NCI-H2081 (cell line): ENCODE measurements at regions not wholly inside any gene's neighbourhood (a gene's known extent, or its start where the extent isn't known, plus 50 kb on each side); places are given as distances from the start of the nearest gene placed in this dataset.

ENCODE experiments used
- DNase-seq, 2 experiments: peaks; one replicate each; lab custom pipeline; 2025; lab: John Stamatoyannopoulos, UW

DNA sequence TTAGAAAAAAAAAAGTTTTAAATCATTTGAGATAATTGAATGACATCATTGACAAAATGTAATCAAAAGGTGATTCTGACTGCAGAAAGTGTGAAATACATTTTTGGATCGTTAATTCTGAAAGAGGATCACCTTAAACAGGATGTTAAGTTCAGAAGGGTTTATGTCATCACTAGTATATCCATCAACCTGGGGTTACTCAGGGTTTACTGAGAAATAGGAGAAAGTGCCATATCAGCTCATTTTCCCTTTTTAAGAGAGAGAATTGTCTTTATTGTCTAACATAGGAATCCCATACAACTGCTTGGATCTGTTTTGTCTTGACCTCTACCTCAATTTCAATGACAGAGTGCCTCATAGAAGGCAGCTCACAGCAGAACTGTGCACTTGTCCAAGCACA lies 466.1 kb upstream of the LINC00305 start:
- no peak for DNase-seq

- no peak for DNase-seq
These were observed 465.6 kb upstream of the LINC00305 start for GRCh38 chr18:64614446-64614845.

DNA sequence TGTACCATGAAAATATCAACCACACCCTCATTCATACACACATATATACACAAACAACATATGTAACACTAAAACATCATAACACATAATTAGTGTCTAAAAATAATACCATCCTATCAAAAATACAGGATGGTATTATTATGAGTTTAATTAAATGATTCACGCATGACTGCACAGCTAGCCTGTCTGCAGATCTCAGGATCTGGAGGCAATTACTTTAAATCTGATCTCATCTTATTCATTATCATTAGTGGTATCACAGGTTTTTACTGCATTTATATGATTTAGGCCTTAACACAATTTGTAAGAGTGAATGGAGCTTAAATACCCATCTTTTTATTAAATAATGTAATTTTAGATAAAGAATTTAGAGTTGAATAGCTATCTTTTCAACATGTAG lies 443.4 kb upstream of the LINC00305 start:
- no peak for DNase-seq

DNA sequence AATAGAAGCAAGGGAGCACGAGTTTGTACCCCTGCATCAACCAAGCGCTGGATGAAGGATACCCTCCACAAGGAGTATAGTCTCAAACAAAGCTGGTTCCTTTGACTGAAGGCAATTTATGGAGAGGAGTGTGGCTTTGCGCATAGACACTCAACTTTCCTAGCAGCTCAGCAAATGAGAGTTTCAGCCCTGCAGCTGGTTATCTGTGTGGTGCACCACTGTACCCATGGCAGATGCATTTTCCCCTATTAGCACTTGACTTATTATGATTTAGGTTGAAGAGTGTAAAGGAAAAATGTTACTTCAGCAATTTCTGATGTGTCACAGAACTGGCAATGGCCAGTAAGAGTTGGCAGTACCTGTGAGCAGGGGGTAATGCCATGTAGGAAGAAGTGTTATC lies 440.1 kb upstream of the LINC00305 start:
- DNase-seq, result no peak

- no peak for DNase-seq
These were observed 417.6 kb upstream of the LINC00305 start for GRCh38 chr18:64566456-64566855.

- no peak for DNase-seq
These were observed 413.8 kb upstream of the LINC00305 start for GRCh38 chr18:64562651-64563050.

- DNase-seq, result no peak
These were observed 397.6 kb upstream of the LINC00305 start for GRCh38 chr18:64546451-64546850.

GRCh38 chr18:64539847-64540246 lies 391.0 kb upstream of the LINC00305 start:
- DNase-seq, result no peak

DNA sequence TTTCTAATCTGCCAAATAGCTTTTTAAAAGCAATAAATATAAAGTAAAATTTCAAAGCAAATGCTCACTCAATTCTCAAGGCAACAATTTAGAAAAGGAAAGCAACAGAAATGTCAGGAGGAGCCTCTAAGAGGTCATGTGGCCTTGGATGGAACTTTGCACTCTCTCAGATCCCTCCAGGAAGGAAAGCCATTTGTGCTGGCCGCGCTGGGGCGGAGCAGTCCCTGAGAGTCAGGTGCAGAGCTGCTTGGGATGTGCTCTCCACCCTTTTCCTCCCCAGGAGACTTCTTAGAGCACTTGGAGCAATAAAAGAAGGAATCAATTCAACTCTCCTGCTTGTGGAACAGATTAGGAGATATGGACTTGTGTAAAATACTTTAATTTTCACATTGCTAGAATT lies 379.8 kb upstream of the LINC00305 start:
- no peak for DNase-seq

GRCh38 chr18:64519201-64519600 lies 370.3 kb upstream of the LINC00305 start:
- no peak for DNase-seq

- no peak for DNase-seq
These were observed 369.3 kb upstream of the LINC00305 start for GRCh38 chr18:64518191-64518590.

DNA sequence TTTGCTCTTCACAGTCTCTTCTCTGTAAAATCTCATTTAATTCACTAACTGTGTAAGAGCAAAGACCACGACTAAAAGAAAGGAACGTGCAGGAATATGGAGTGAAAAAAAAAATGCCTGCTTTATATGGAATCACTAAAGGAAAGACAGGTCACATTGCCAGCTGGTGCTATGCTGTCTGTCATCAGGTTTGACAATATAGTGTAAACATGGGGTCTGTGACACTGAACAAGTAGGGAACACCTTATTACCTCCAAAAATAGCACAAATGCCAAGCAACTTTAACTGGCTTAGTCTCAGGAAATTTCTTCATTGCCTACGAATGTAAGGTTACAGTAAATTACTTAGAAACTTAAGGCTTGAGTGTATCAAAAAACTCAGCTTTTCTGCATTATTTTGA lies 364.5 kb upstream of the LINC00305 start:
- no peak for DNase-seq

GRCh38 chr18:64490207-64490606 lies 341.3 kb upstream of the LINC00305 start:
- DNase-seq, result no peak

DNA sequence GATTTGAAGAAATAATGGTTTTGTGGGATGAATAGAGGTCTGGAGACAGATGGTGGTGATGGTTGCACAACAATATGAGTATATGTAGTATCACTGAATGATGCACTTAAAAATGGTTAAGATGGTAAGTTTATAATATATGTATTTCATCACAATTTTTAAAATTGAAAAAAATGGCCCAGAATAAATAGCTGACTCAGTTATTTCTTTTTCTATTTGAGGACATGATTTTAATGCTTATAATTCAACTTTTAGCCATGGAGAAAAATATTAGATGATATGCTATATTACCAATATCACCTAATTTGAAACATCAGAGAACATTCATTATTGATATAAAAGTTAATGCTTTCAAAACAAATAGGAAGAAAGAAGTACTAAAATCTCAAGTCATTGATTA lies 339.8 kb upstream of the LINC00305 start:
- DNase-seq, result no peak

DNA sequence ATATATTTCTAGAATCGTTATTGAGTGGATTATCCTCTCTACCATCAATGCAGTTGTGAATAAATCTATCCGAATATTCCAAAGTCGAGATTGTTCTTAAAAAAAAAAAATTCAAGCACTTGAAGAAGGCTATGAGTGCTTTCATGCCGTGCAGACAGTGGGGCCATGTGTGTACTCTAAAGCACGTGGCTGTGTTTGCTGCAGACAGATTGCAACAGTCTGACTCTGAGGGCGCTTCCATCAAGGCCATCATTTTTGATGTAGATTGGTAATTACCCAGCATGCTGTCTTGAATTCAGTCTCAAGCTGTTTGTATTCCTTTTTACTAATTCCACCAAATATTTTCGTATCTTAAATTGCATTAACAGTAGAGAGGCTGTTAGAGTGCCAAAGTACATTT lies 325.9 kb upstream of the LINC00305 start:
- DNase-seq, result peak in 1 of 2 experiments; percentile 2

GRCh38 chr18:64474255-64474654 lies 325.4 kb upstream of the LINC00305 start:
- no peak for DNase-seq

DNA sequence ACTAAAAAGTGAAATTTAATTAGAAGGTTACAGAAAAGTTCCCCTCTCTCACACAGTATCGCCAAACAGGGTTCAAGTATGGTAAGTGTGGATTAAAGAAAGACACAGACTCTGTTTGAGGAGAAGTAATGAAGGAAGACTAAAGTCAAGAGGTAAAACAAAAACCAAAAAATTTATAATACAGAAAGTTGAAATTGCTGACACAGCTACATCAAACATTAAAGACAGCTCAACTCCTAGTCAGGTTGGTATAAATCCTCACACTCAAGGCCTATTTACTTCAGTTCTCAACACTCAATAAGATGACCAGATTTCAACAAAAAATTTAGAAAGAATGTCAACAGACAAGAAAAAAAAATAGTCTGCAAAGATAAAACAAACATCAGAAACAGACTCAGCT lies 300.5 kb upstream of the LINC00305 start:
- DNase-seq, result no peak

DNA sequence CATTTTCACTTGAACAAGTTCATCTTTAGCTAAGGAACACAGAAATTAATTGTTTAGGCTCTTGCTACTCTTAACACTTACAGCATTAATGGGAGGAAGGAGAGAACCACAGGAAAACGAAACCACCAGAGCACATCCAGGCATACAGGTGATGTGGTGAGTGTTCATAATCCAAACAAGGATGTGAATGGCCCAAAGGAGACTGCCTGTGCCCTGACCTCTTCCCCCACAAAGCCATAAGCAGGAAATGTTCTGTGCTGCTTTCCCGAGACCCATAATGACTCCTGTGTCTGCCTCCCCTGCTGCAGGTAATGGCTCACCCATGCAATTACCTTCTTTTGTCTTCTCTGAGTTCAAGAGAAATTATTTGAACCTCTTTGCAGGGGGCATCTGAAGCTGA lies 295.9 kb upstream of the LINC00305 start:
- peak in 1 of 2 experiments; percentile 49 for DNase-seq

DNA sequence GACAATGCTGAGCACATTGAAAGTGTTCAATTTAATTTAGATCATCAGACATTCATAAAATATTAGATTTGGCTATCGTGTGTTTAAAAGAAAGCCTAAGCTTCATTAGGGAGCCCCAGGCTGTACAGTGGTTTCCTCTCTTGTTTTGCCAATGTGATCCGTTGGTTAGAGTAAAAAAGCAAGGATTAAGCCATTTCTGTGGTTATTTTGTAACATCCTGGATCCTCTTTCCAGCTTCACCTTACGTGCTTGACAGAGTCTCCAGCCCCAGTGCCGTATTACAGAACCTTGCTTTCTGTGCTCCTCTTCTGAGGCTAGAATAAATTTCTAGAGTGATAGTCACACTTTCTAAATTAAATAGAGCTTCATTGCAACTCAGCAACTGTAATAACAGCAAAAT lies 289.3 kb upstream of the LINC00305 start:
- DNase-seq, result no peak

- no peak for DNase-seq
These were observed 287.2 kb upstream of the LINC00305 start for GRCh38 chr18:64436111-64436510.

GRCh38 chr18:64419156-64419555 lies 270.3 kb upstream of the LINC00305 start:
- DNase-seq, result no peak

DNA sequence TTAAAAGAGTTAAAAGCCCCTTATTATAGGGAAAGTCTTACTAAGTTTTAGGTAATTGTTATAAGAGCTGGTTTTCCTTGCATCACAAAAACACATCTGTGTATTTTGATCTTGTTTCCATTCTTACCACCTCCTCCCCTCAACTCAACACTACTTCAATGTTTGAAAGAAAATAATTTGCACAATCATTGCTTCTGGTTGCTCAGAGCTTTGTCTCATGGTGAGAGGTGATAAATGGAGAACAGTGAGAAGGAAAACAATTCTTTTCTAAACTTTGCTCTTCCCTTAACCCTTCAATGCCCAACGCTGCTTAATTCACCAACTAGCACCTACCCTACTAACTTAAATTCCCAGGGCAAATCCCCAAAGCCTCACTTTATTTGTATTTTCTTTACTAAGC lies 268.1 kb upstream of the LINC00305 start:
- no peak for DNase-seq

DNA sequence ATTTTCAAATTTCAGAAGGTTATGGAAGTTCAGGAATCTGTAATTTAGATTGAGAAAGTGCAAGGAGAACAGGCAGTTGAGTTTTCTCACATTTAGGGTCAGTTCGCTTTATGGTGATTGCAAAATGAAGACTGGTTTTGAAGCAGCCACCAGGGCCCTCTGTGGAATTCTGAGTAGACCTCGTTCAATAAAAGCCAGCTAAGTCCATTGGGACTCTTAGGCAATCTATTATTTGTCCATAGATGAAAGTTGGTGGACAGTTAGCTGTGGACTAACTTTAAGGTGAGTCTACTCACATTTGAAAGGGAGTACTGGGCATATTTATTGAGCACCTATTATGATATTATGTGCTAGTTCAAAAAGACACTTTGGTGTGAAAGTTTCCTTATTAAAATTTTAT lies 266.3 kb upstream of the LINC00305 start:
- DNase-seq, result no peak

DNA sequence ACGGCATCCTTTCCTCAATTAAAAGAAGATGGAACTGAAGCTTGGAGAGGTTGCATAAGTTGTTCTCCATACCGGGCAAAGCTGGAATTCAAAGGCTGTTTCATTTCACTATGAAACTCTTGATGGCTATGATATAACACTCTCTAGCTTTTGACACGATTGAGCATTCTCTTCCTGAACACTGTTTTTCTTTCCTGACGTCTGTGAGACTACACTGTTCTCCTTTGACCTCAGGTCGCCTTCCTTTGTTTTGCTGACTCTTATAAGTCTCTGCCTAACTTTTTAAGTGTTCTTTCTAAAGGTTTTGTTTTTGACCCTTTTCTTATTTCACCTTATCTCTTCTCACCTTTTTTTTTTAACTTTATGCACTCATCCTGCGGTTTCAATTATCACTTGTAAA lies 261.8 kb upstream of the LINC00305 start:
- DNase-seq, result no peak

GRCh38 chr18:64409511-64409910 lies 260.6 kb upstream of the LINC00305 start:
- DNase-seq, result peak; percentile 11 to 28
